Ishikawa (cell line): ENCODE measurements at regions not wholly inside any gene's neighbourhood (a gene's known extent, or its start where the extent isn't known, plus 50 kb on each side); places are given as distances from the start of the nearest gene placed in this dataset.

ENCODE experiments used
- EGR1 ChIP-seq: IDR thresholded peaks from 2 replicates; pipeline ENCODE4 v1.6.1; 2012
- RAD21 ChIP-seq: IDR thresholded peaks from 2 replicates; pipeline ENCODE4 v1.6.1; 2012; ENCODE audit warnings: low read depth

GRCh38 chr14:49993565-49993964, 100.7 kb downstream of the ARF6 start:
- TF ChIP-seq RAD21 (no peak), EGR1 (no peak)
